OCI-LY7 (cell line): ENCODE measurements at regions not wholly inside any gene's neighbourhood (a gene's known extent, or its start where the extent isn't known, plus 50 kb on each side); places are given as distances from the start of the nearest gene placed in this dataset.

Experiments used
- CTCF ChIP-seq: fragments of 200-600 bp; sonication (generic); conservative IDR thresholded peaks from 2 replicates; pipeline ENCODE4 v1.5.1; 2014; ENCODE audit warnings: mild to moderate bottlenecking, antibody characterized with exemption, low read length, moderate library complexity, mixed read lengths
- EZH2phosphoT487 ChIP-seq: fragments of 200-600 bp; sonication (generic); IDR thresholded peaks from 2 replicates; pipeline ENCODE4 v1.6.1; 2018; ENCODE audit warnings: low read depth, borderline replicate concordance, mild to moderate bottlenecking, mixed run types, antibody characterized with exemption, low read length, moderate library complexity, mixed read lengths

- no peak for TF ChIP-seq CTCF
- no peak for TF ChIP-seq EZH2phosphoT487
These were observed 204.7 kb upstream of the DACH1 start for GRCh38 chr13:72071713-72072112.
